GM12878 (cell line): ENCODE measurements at regions not wholly inside any gene's neighbourhood (a gene's known extent, or its start where the extent isn't known, plus 50 kb on each side); places are given as distances from the start of the nearest gene placed in this dataset.

Source experiments
- ATF2 ChIP-seq: IDR thresholded peaks from 2 replicates; pipeline ENCODE4 v1.6.1; 2012; ENCODE audit warnings: low read length, inconsistent platforms
- ATF7 ChIP-seq: fragments of 450-650 bp; IDR thresholded peaks from 2 replicates; pipeline ENCODE4 v1.6.1; 2016; ENCODE audit warnings: low read depth, mild to moderate bottlenecking
- E2F8 ChIP-seq: fragments of 450-650 bp; IDR thresholded peaks from 2 replicates; pipeline ENCODE4 v1.6.1; 2018; ENCODE audit warnings: mild to moderate bottlenecking, low read depth, moderate library complexity; ENCODE audit not compliant: partially characterized antibody
- KDM1A ChIP-seq: fragments of 200-600 bp; sonication (generic); IDR thresholded peaks from 2 replicates; pipeline ENCODE4 v1.6.1; 2016; ENCODE audit warnings: borderline replicate concordance
- MAX ChIP-seq: IDR thresholded peaks from 2 replicates; pipeline ENCODE4 v1.6.1; 2012; ENCODE audit warnings: low read depth, low read length, improper control_type of control experiment
- NFIC ChIP-seq: IDR thresholded peaks from 2 replicates; pipeline ENCODE4 v1.6.1; 2012; ENCODE audit warnings: low read depth, mild to moderate bottlenecking, inconsistent platforms, low read length, moderate library complexity
- RAD21 ChIP-seq: IDR thresholded peaks from 2 replicates; pipeline ENCODE4 v1.6.1; 2011; ENCODE audit warnings: mild to moderate bottlenecking, low read depth, low read length, moderate library complexity; ENCODE audit not compliant: insufficient read depth
- REST ChIP-seq: IDR thresholded peaks from 2 replicates; pipeline ENCODE4 v1.6.1; 2012; ENCODE audit warnings: mild to moderate bottlenecking, low read depth, low read length

GRCh38 chr3:170738766-170739165 lies 131.2 kb downstream of the RPL22L1 start:
- no peak for TF ChIP-seq NFIC
- no peak for TF ChIP-seq KDM1A
- no peak for TF ChIP-seq ATF7
- no peak for TF ChIP-seq MAX
- TF ChIP-seq RAD21, result no peak
- no peak for TF ChIP-seq REST
- TF ChIP-seq ATF2, result no peak
- TF ChIP-seq E2F8, result no peak
